IMR-90 (cell line): ENCODE measurements at regions not wholly inside any gene's neighbourhood (a gene's known extent, or its start where the extent isn't known, plus 50 kb on each side); places are given as distances from the start of the nearest gene placed in this dataset.

Experiments
- ATAC-seq: fragments of 200-7000 bp; cut with Tn5 transposase; 2 replicates; pipeline ENCODE4 v1.9.1; 2020; ENCODE audit warnings: low read depth, mild to moderate bottlenecking, moderate library complexity
- BruUV-seq: library from RNA; stranded (reverse); fragments of 400-500 nt; replicated peaks from 2 replicates; lab custom pipeline; 2021; lab: Mats Ljungman, UMichigan
- CTCF ChIA-PET: fragments of 300-600 bp; formaldehyde crosslinking; extraction: SDS; loops from one replicate; lab custom pipeline; 2021; ENCODE audit warnings: antibody characterized with exemption; lab: Yijun Ruan, JAX
- POLR2A ChIA-PET: fragments of 300-600 bp; sonication (Branson Sonifier 250); formaldehyde crosslinking; loops from one replicate; lab custom pipeline; 2022; ENCODE audit warnings: antibody characterized with exemption; ENCODE audit not compliant: unreplicated experiment; lab: Charles Lee
- DNase-seq: peaks from one replicate; pipeline ENCODE4 v3.0.0; 2013
- H2AFZ ChIP-seq: replicated peaks from 2 replicates; pipeline ENCODE3; 2013; ENCODE audit warnings: low read length, mild to moderate bottlenecking; ENCODE audit not compliant: poor library complexity
- H2AK5ac ChIP-seq: 2 replicates; pipeline ENCODE4 v1.6.1; 2013; ENCODE audit warnings: low read depth, low read length, inconsistent platforms
- H2AK9ac ChIP-seq: replicated peaks from 2 replicates; pipeline ENCODE3; 2013; ENCODE audit warnings: mild to moderate bottlenecking, low read depth, low read length, moderate library complexity; ENCODE audit not compliant: poor library complexity
- H2BK120ac ChIP-seq: 2 replicates; pipeline ENCODE4 v1.6.1; 2013; ENCODE audit warnings: low read depth, low read length, inconsistent platforms
- H2BK15ac ChIP-seq: 3 replicates; pipeline ENCODE4 v1.6.1; 2013; ENCODE audit warnings: low read depth, low read length, inconsistent platforms
- H2BK20ac ChIP-seq: 2 replicates; pipeline ENCODE4 v1.6.1; 2013; ENCODE audit warnings: low read depth, mild to moderate bottlenecking, inconsistent platforms, low read length, moderate library complexity
- H2BK5ac ChIP-seq: 2 replicates; pipeline ENCODE4 v1.6.1; 2013; ENCODE audit warnings: mild to moderate bottlenecking, low read depth, low read length, inconsistent platforms; ENCODE audit not compliant: poor library complexity, severe bottlenecking
- H3K14ac ChIP-seq: replicated peaks from 2 replicates; pipeline ENCODE4 v1.6.1; 2013; ENCODE audit warnings: low read depth, low read length, inconsistent platforms
- H3K18ac ChIP-seq: 2 replicates; pipeline ENCODE4 v1.6.1; 2013; ENCODE audit warnings: low read depth, low read length, control low read depth
- H3K23ac ChIP-seq: 2 replicates; pipeline ENCODE4 v1.6.1; 2013; ENCODE audit warnings: low read depth, low read length, inconsistent platforms
- H3K27ac ChIP-seq: 2 replicates; pipeline ENCODE4 v1.5.1; 2013; ENCODE audit warnings: mild to moderate bottlenecking, control low read depth, low read length; ENCODE audit not compliant: insufficient read depth
- H3K27me3 ChIP-seq: 2 replicates; pipeline ENCODE4 v1.6.1; 2013; ENCODE audit warnings: low read length; ENCODE audit not compliant: control insufficient read depth, insufficient read depth
- H3K36me3 ChIP-seq: 2 replicates; pipeline ENCODE4 v1.6.1; 2013; ENCODE audit warnings: low read length, mixed read lengths; ENCODE audit not compliant: control insufficient read depth, insufficient read depth
- H3K4ac ChIP-seq: 2 replicates; pipeline ENCODE4 v1.6.1; 2013; ENCODE audit warnings: low read depth, low read length, inconsistent platforms
- H3K4me1 ChIP-seq: 2 replicates; pipeline ENCODE4 v1.6.1; 2013; ENCODE audit warnings: low read length, mixed read lengths; ENCODE audit not compliant: control insufficient read depth, insufficient read depth
- H3K4me2 ChIP-seq: 2 replicates; pipeline ENCODE4 v1.6.1; 2013; ENCODE audit warnings: low read depth, mild to moderate bottlenecking, control low read depth, low read length, moderate library complexity
- H3K4me3 ChIP-seq: 2 replicates; pipeline ENCODE4 v1.5.1; 2013; ENCODE audit warnings: low read depth, mild to moderate bottlenecking, control low read depth, low read length, moderate library complexity; ENCODE audit not compliant: insufficient read depth
- H3K56ac ChIP-seq: 2 replicates; pipeline ENCODE4 v1.6.1; 2013; ENCODE audit warnings: low read length, inconsistent platforms; ENCODE audit not compliant: insufficient read depth; ENCODE audit errors: extremely low read depth
- H3K79me1 ChIP-seq, 2 experiments: 2 replicates each; pipeline ENCODE4 v1.6.1; 2013; ENCODE audit warnings: low read length in 2 of 2, inconsistent platforms in 1 of 2, low read depth in 1 of 2
- H3K9ac ChIP-seq: 2 replicates; pipeline ENCODE4 v1.6.1; 2013; ENCODE audit warnings: low read depth, low read length, control low read depth
- H3K9me1 ChIP-seq: 2 replicates; pipeline ENCODE4 v1.6.1; 2013; ENCODE audit warnings: low read length, inconsistent platforms; ENCODE audit not compliant: insufficient read depth
- H3K9me3 ChIP-seq: 2 replicates; pipeline ENCODE4 v1.6.1; 2013; ENCODE audit warnings: low read length; ENCODE audit not compliant: control insufficient read depth, insufficient read depth
- H4K20me1 ChIP-seq: 2 replicates; pipeline ENCODE4 v1.6.1; 2013; ENCODE audit warnings: low read length, inconsistent platforms; ENCODE audit not compliant: insufficient read depth
- H4K5ac ChIP-seq: 2 replicates; pipeline ENCODE4 v1.6.1; 2013; ENCODE audit warnings: mild to moderate bottlenecking, low read depth, low read length, control low read depth
- H4K8ac ChIP-seq, 2 experiments: 2 replicates each; pipeline ENCODE4 v1.6.1; 2013; ENCODE audit warnings: low read depth in 2 of 2, low read length in 2 of 2, control low read depth in 1 of 2, inconsistent platforms in 1 of 2
- H4K91ac ChIP-seq: 2 replicates; pipeline ENCODE4 v1.6.1; 2013; ENCODE audit warnings: low read depth, low read length, inconsistent platforms; ENCODE audit not compliant: insufficient read depth
- MAZ ChIP-seq: IDR thresholded peaks from 2 replicates; pipeline ENCODE4 v1.6.1; 2012; ENCODE audit warnings: low read depth, mild to moderate bottlenecking, low read length, improper control_type of control experiment, moderate library complexity, borderline replicate concordance
- SMC3 ChIP-seq: fragments of 150-350 bp; IDR thresholded peaks from 2 replicates; pipeline ENCODE4 v1.6.1; 2016; ENCODE audit warnings: low read depth, mild to moderate bottlenecking, antibody characterized with exemption, low read length, moderate library complexity
- WGBS, 2 experiments: methylation state at CpG; one replicate each; pipeline versions ENCODE4 v1.1.5 to v1.1.7; 2013; ENCODE audit warnings: missing lambda C conversion rate in 2 of 2; ENCODE audit not compliant: insufficient read length in 1 of 2; ENCODE audit errors: extremely low coverage in 2 of 2; 5-methylcytosine and 5-hydroxymethylcytosine counted together
- dilution Hi-C: fragments of 300-500 bp; cut with HindIII; formaldehyde crosslinking; loops from one replicate; pipeline ENCODE4 v1.14.3; 2018; ENCODE audit warnings: low sequenced_read_pairs; ENCODE audit not compliant: unreplicated experiment
- in situ Hi-C: fragments of 300-500 bp; cut with MboI; formaldehyde crosslinking; loops from 3 replicates; pipeline ENCODE4 v1.14.3; 2019; ENCODE audit warnings: low sequenced_read_pairs, inconsistent platforms, mixed read lengths
- intact Hi-C: fragments of 100-400 bp; cut with micrococcal nuclease; formaldehyde crosslinking; loops from 2 replicates; pipeline ENCODE4 v1.10.0; 2022

- Histone ChIP-seq H2AFZ (no peak overlapping the region), H3K14ac (peak overlapping the region; percentile 62), H2BK15ac (peak overlapping the region; percentile 57; the same call in 1 of the 3 replicates), H3K4me1 (peaks cover 17% of the 10 kb centered on the region), H3K9me1 (peaks cover 14% of the 10 kb centered on the region), H2AK5ac (peak overlapping the region; percentile 55; the same call in 1 of the 2 replicates), H3K9ac (no peak overlapping the region), H3K4me2 (peak overlapping the region; percentile 18; the same call in 1 of the 2 replicates), H4K91ac (peak overlapping the region; percentile 83), H3K4me3 (no peak overlapping the region), H4K8ac (peak overlapping the region; percentile 59 to 62), H2BK5ac (peak overlapping the region; percentile 51), H2BK20ac (peak overlapping the region; percentile 79), H4K20me1 (peaks cover 3% of the 10 kb centered on the region; the same call in 1 of the 2 replicates), H3K4ac (peak overlapping the region; percentile 64), H3K27me3 (no peaks in the 10 kb centered on the region), H3K23ac (peak overlapping the region; percentile 43; the same call in 1 of the 2 replicates), H2BK120ac (peak overlapping the region; percentile 86), H3K18ac (peak overlapping the region; percentile 58; the same call in 1 of the 2 replicates), H3K36me3 (no peaks in the 10 kb centered on the region), H3K27ac (no peak overlapping the region; the same call in 1 of the 2 replicates), H3K79me1 (peaks cover 0 to 4% of the 10 kb centered on the region in 2 experiments; a peak in 1 of 4 replicates), H4K5ac (peak overlapping the region; percentile 12; the same call in 1 of the 2 replicates), H3K56ac (peak overlapping the region; percentile 57; the same call in 1 of the 2 replicates), H2AK9ac (no peak overlapping the region), H3K9me3 (no peaks in the 10 kb centered on the region)
- no CpG with 5 or more reads among the region's 2 CpGs for WGBS, 2 experiments
- DNase-seq: peak; percentile 59
- CTCF ChIA-PET: interaction anchor here (1.5 kb wide), 1 partner anchor 13 kb away, joined by 4 read pairs; no protein-coding TSS in a partner anchor
- peak; percentile 37; the same call in 1 of the 2 replicates for ATAC-seq
- in situ Hi-C loops (no loop called here), dilution Hi-C loops (no loop called here), intact Hi-C loops (loop anchor here (5.0 kb wide), 1 partner anchor 254 kb away; the partner anchor contains the start of genes KLLN and PTEN)
- POLR2A ChIA-PET: no interaction called here
- no TSS peak for BruUV-seq
- TF ChIP-seq MAZ: no peak
- no peak for TF ChIP-seq SMC3
Measured at GRCh38 chr10:88116481-88116880, 253.1 kb downstream of the PTEN start.
